ENCODE measurements at regions not wholly inside any gene's neighbourhood (a gene's known extent, or its start where the extent isn't known, plus 50 kb on each side); places are given as distances from the start of the nearest gene placed in this dataset.

- no peak for DNase-seq (ENCODE audit: low spot score)
These were observed 490.3 kb upstream of the GOT2 start for GRCh38 chr16:59224401-59224800.

- no peak for DNase-seq (ENCODE audit: low spot score)
These were observed 485.9 kb upstream of the GOT2 start for GRCh38 chr16:59220011-59220410.

GRCh38 chr16:59216291-59216690 is 482.2 kb upstream of the GOT2 start:
- no peak for DNase-seq (ENCODE audit: low spot score)

- no peak for DNase-seq (ENCODE audit: low spot score)
These were observed 480.3 kb upstream of the GOT2 start for GRCh38 chr16:59214455-59214854.

GRCh38 chr16:59213952-59214351 is 479.8 kb upstream of the GOT2 start:
- no peak for DNase-seq (ENCODE audit: low spot score)

- DNase-seq (ENCODE audit: low spot score): no peak
These were observed 478.4 kb upstream of the GOT2 start for GRCh38 chr16:59212492-59213024.

GRCh38 chr16:59210955-59211541 is 476.9 kb upstream of the GOT2 start:
- peak; percentile 14 for DNase-seq (ENCODE audit: low spot score)

GRCh38 chr16:59205403-59205802 is 471.3 kb upstream of the GOT2 start:
- DNase-seq (ENCODE audit: low spot score): no peak

GRCh38 chr16:59204589-59204988 is 470.5 kb upstream of the GOT2 start:
- no peak for DNase-seq (ENCODE audit: low spot score)

GRCh38 chr16:59202233-59202862 is 468.2 kb upstream of the GOT2 start:
- no peak for DNase-seq (ENCODE audit: low spot score)

GRCh38 chr16:59201821-59202220 is 467.7 kb upstream of the GOT2 start:
- DNase-seq (ENCODE audit: low spot score): no peak

GRCh38 chr16:59201160-59201559 is 467.0 kb upstream of the GOT2 start:
- no peak for DNase-seq (ENCODE audit: low spot score)

- no peak for DNase-seq (ENCODE audit: low spot score)
These were observed 464.4 kb upstream of the GOT2 start for GRCh38 chr16:59198487-59198886.

- DNase-seq (ENCODE audit: low spot score): no peak
These were observed 461.1 kb upstream of the GOT2 start for GRCh38 chr16:59195242-59195641.

- no peak for DNase-seq (ENCODE audit: low spot score)
These were observed 459.5 kb upstream of the GOT2 start for GRCh38 chr16:59193637-59194036.

- DNase-seq (ENCODE audit: low spot score): peak; percentile 11
These were observed 458.6 kb upstream of the GOT2 start for GRCh38 chr16:59192551-59193199.

GRCh38 chr16:59190731-59191130 is 456.6 kb upstream of the GOT2 start:
- DNase-seq (ENCODE audit: low spot score): no peak

GRCh38 chr16:59188029-59188428 is 453.9 kb upstream of the GOT2 start:
- DNase-seq (ENCODE audit: low spot score): no peak

GRCh38 chr16:59181821-59182420 is 447.8 kb upstream of the GOT2 start:
- no peak for DNase-seq (ENCODE audit: low spot score)

GRCh38 chr16:59180083-59180476 is 446.0 kb upstream of the GOT2 start:
- DNase-seq (ENCODE audit: low spot score): no peak

- DNase-seq (ENCODE audit: low spot score): no peak
These were observed 445.4 kb upstream of the GOT2 start for GRCh38 chr16:59179446-59180082.

GRCh38 chr16:59173408-59173831 is 439.3 kb upstream of the GOT2 start:
- DNase-seq (ENCODE audit: low spot score): no peak

Data from AG08395 (cell line).